SKM-1 treated with dmso at 0.1 percent for 144 hours (cell line): ENCODE measurements at regions not wholly inside any gene's neighbourhood (a gene's known extent, or its start where the extent isn't known, plus 50 kb on each side); places are given as distances from the start of the nearest gene placed in this dataset.
"Not testable (repeated sequence)": the region's sequence is repeated elsewhere in the genome, so short reads cannot be mapped to it uniquely, and the experiment has no call there.

Experiments
- DNase-seq: peaks from one replicate; lab custom pipeline; 2025; ENCODE audit not compliant: unreplicated experiment; lab: John Stamatoyannopoulos, UW

GRCh38 chr6:85236636-85237035 lies 213.2 kb upstream of the NT5E start:
- DNase-seq = no peak

- DNase-seq = not testable (repeated sequence)
Measured at GRCh38 chr6:85227345-85227744, 222.5 kb upstream of the NT5E start.

GRCh38 chr6:85212794-85213193 lies 237.1 kb upstream of the NT5E start:
- DNase-seq = not testable (repeated sequence)

DNA sequence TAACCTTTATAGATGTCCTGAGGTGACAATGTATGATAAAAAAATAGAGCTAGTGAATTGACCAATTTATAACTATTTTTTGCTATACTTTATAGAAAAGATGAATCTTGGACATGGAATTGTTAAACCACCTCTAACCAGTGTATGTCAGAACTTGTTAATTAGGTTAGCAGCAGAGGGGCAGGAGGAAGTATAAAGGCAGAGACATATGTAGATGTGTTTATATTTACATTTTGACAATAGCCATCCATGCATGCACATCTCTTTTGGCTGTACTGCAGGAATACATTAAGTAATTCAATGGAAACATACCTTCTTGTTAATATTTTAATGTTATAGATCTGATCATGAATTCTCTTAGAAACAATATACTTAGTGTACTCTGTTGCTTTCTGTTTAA lies 254.6 kb upstream of the NT5E start:
- DNase-seq = no peak

DNA sequence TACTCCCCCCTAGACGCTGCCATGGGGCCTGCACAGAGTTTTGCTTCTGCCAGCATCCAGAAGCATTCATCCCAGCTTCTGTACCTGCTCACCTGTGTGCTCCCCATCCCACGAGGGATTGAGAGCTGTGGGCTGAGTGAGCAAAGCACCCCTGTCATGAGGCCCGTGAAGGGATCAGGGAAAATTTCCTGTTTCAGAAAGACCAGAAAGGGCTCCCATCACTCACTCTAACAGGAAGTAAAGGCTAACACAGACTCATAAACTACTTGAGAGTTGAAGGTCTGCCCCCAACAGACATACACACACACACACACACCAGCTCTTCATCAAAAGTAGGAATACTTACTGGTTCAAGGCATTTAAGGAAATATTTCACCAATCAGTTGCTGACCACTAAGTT lies 256.5 kb upstream of the NT5E start:
- DNase-seq = no peak

DNA sequence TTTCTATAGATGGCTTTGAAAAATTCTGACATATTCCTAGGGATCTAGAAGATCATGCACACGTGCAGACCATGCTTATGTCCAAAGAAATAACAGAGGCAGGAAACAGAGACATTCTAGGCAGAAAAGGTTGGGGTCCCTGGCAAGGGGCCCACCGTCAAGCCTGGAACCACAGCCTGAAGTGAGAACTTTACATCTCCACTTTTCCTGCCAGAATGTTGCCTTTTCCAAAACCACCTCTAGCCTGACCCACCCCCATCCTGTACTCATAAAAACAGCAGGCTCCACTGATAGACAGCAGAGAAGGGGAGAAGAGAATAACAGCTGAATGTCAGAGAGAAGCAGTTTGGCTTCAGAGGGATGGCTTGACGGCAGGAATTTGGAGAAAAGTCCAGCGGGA lies 257.3 kb upstream of the NT5E start:
- no peak for DNase-seq

DNA sequence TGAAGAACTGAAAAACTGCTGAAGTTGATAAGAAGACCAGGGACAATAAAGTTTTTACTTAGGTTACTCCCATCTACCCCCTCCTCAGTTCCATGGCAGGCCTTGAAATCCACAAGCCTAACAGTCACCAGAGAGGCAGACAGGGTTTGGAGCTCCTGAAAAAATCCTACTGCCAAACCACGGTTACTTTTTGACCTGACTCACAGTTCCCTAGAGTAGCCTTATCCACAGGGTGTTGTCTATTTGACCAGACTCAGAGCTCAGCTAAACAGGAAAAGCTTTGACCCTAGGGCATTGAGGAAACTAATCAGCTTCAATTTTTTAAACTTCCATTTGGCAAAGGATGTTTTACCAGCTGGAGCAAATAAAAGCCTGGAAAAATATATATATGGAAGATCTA lies 257.7 kb upstream of the NT5E start:
- no peak for DNase-seq

GRCh38 chr6:85191656-85192055 lies 258.2 kb upstream of the NT5E start:
- no peak for DNase-seq

DNA sequence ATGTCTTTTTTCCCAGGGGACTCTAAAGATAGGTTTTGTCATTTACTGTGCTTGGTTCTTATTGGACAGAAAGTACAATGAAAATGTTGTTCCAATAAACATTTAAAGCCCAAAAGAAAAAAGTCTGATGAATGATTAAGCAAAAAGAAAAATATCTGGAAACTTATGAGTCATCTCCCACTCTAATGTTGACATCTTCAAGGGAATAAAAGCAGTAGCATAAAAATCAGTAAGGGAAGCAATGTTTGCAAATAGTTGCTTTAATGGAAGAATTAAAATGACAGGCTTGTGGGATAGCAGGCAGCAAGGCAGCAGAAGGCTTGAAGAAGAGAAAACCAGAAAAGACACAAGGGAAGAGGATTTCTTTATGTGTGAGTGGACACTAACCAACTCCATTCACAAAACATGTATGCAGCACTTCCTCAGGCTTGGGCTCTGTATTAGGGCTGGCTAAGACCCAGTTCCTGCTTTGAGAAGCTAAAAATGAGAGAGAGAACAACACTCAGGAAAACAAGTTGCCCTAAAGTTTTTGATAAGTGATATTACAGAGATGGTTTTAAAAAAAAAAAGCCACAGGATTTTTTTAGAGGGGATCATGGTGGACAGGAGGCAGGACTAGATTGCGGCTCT lies 263.2 kb upstream of the NT5E start:
- DNase-seq = no peak

DNA sequence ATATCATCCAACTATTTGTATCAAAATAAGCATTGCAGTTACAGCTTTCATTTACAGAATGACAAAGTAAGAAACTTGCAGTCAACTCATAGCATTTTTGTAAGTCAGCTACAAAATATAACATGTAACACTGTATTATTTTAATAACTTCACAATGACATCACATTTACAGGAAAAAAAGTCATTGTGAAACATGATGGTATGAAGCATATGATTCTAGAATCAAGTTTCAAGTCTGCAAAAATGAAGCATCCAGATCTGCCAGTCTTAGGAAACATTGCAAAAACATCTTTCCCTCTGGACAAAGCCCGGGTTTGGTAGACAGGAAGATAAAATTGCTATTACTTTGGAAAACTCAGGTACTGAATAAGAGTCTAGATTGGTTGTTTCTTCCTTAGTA lies 263.9 kb upstream of the NT5E start:
- DNase-seq = no peak

DNA sequence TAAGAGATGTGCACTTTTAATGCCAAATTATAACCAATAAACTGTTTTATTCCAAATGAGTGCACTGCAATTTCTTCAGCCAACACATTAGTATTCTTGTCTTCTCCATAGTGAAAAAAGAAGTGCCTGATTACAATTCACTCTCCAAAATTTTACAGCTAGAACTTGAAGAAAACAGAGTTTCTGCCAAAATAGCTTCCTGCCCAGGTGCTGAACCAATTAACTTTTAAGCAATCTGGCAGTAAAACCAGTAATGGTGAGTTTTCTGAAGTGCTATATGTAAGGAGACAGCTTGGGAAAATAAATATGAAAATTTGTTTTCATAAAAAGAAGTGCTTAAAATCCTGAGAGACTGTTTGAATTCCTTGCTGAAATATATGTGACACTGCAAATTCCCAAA lies 266.0 kb upstream of the NT5E start:
- no peak for DNase-seq

DNA sequence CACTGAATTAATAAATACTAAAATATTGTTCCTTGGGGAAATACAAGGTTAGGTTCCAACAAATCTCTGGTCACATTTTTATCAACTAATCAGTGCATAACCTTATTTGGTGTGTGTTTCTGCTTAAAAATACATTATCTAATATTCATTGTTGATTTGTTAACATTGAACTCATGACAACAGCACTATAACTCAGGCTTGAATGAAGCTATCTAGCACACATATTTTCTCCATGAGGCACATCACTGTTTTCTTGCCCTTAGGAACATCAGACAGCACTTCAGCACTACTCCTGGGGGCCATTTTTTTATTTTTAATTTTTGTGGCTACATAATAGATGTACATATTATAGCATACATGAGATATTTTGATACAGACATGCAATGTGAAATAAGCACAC lies 277.2 kb upstream of the NT5E start:
- no peak for DNase-seq

- no peak for DNase-seq
Measured at GRCh38 chr6:85172161-85172560, 277.7 kb upstream of the NT5E start.

DNA sequence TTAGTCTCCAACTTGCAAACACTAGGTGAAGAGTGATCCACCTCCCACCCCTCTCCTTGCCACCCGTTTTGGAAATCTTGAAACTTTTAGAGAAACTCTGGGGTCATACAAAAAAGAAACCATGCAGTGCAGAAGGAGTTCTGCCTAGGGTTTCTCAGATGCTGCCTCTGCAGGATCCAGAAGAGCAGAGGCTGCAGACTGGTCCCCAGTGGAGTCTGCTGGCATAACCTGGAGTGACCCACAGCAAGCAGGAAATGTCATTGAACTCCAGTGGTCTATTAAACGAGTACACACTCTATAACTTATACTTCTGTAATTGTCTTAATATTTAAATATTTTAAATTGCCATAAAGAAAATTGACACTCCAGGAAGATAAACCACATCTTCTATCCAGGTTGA lies 280.7 kb upstream of the NT5E start:
- DNase-seq = no peak

DNA sequence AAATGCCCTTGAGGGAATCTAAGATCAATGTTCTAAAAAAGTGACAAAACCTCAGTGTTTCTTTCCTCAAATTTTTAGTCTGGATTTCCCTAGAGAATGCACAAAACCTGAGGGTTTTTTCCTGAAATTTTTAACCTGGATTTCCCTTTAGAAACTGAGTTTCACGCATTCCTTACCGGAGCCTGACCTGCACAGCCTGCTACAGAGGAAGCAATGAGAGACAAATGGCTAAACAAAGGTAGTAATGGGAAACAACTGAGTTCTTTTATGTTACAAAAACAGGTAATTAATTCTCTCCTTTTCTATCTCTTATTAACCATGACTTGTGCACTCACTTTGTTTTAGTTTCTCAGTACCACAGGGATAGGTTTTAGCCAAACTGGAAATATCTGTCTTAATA lies 281.7 kb upstream of the NT5E start:
- DNase-seq = no peak

- DNase-seq = no peak
Measured at GRCh38 chr6:85166114-85166741, 283.7 kb upstream of the NT5E start.

DNA sequence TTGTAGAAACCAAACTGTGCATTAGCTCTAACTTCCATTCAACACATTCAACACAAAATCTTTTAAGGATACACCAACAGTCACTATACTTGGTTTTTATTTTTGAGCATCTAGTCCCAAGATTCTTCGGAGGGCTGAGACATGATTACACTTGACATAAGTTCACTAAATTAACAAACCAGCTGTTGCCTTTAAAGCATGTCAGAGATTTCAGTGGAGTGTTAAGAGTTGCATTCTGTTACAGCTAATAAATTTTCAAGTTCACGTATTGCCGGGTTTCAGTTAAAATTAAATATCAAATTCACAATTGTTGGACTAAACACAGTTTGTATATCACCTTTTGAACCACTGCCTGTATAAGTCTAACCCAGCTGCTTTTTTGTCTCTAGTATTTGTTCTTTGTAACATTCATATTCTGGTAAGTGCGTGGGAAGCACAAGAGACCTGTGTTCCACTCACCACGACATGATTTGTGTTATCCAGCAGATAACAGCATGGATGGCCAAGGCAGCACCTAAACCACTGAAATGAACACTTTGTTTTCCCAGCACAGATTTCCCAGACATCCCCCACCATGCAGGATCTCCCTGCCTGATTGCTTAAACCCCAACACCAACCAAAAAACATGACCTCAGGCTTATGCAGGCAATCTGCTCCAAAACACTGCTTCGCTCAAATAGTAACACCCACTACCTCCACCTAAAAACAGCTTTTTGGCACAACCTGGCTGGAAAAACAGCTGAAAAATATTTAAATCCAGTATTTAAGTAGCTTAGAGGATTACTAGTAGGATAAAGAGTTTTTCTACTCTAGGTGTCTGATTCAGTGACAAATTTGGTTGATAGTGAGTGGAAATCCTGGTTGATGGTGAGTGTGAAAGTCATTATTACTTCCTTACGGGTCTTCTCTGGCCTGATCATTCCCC lies 286.5 kb upstream of the NT5E start:
- DNase-seq = no peak

- no peak for DNase-seq
Measured at GRCh38 chr6:85157311-85157710, 292.6 kb upstream of the NT5E start.

DNA sequence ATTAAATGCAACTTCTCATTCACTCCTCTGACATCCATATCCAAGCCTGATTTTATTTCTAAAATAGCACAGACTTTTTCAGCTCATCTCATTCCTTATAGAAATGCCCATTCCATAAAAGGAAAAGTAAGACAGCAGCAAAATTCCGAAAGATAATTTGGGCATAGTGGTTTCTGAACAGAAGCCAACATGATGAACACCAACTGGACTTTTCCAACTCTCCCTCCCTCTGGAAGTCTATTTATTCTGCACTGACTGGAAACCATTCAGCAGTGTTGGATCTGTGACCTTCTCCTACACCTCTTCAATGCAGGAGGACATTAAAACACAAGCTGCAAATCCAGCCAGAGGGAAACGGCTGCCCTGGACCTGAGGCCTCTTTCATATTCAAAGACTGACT lies 306.2 kb upstream of the NT5E start:
- DNase-seq = no peak

GRCh38 chr6:85137865-85138264 lies 312.0 kb upstream of the NT5E start:
- no peak for DNase-seq

DNA sequence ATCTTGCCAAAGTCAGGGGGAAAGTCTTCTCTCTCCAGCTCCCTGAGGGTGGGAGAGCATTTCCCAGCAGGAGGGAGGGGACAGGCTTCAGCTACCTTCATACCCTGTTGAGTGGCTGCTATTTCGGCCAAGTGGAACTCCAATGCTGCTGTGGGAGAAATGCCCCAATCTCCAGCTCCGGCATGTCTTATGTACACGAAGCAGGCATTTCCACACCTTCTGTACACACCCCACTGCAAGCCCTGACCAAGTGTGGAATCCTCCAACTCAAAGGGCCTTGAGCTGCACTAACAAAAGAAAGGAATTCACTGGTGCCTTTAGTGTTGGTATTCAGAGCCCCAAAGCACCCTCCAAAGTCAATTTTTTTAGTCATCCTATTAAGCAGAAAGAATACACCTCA lies 313.6 kb upstream of the NT5E start:
- no peak for DNase-seq
